Activated T-helper 1 cell treated with Interleukin-2 at 50 U/mL for 16 hours (primary cell): ENCODE measurements at regions not wholly inside any gene's neighbourhood (a gene's known extent, or its start where the extent isn't known, plus 50 kb on each side); places are given as distances from the start of the nearest gene placed in this dataset.
"Not testable (repeated sequence)": the region's sequence is repeated elsewhere in the genome, so short reads cannot be mapped to it uniquely, and the experiment has no call there.

Experiments used
- DNase-seq: peaks from one replicate; pipeline ENCODE4 v3.0.0-alpha.2; 2020; ENCODE audit warnings: low read depth

DNA sequence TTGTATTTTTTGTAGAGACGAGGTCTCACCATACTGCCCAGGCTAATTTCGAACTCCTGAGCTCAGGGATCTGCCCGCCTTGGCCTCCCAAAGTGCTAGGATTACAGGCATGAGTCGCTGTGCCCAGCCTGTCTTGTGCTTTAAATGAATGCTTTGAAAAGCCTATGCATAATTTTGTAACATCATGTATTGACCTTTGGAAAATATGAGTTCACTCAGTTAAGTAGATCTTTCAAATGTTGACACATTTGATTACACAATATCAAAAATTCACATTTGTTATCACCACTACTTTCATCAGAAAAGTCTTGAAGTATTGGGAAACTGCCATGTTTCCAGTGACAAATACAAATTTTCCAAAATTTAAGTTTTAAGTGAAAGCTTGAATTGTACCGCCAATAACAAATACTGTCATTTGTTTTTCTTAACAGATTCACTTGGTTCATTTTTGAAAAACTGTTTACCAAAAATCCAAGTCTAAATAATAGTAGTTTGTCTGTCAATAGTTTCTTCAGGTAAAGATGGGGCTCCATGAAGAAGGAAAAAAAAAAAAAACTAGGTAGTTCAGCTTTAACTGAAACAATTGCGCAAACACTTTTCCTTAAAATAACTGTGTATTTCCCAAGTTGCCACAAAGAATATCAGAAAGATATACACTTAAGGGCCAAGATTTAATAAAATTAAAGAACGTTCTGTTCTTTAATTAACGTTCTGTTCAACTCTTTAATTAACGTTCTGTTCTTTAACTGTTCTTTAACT is 233.2 kb upstream of the NR5A2 start:
- no peak for DNase-seq

DNA sequence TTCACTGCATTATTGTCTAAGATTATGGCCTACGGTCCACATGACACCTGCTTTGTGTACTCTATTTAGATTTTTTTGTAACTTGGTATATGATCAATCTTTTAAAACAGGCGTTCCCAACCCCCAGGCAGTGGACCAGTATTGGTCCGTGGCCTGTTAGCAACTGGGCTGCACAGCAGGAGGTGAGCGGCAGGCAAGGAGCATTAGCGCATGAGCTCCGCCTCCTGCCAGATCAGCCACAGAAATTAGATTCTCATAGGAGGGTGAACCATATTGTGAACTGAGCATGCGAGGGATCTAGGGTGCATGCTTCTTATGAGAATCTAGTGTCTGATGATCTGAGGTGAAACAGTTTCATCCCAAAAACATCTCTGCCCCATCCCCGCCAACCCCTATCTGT is 228.4 kb upstream of the NR5A2 start:
- no peak for DNase-seq

DNA sequence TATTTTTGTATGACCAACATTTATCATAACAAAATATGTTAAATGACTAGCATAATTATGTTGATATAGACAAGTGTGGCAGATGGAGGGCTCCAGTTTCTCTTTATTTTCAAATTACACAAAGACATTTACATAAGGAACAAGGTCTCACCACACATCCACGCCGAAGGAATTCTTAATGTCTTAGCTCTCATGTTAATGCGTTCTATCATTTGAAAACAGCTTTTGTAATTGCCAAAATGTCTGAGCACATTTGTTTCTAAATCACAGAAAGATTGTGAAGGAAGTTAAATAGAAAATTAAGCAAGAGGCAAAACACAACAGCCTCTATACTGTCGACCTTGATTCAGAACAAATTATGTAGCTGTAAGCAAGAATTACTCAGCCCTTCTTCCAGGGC is 223.0 kb upstream of the NR5A2 start:
- no peak for DNase-seq

- no peak for DNase-seq
Measured at GRCh38 chr1:199808110-199808870, 219.2 kb upstream of the NR5A2 start.

DNA sequence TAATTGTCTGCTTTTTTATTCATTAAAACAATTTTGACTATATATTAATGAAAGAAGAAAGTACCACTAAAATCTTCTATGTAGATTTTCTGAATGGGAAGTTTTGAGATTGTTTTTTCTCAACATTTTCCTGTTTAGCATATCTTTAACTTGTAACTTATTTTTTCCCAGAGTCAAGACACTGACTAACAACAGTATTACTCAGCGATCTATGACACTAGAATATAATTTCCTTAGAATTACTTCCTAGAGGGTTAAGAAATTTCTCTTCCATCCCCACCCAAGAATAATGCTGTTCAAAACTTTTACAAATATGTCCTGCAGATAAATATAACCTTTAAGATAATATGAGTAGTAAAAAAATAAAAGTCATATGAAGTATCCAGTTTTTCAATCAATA is 218.2 kb upstream of the NR5A2 start:
- no peak for DNase-seq

DNA sequence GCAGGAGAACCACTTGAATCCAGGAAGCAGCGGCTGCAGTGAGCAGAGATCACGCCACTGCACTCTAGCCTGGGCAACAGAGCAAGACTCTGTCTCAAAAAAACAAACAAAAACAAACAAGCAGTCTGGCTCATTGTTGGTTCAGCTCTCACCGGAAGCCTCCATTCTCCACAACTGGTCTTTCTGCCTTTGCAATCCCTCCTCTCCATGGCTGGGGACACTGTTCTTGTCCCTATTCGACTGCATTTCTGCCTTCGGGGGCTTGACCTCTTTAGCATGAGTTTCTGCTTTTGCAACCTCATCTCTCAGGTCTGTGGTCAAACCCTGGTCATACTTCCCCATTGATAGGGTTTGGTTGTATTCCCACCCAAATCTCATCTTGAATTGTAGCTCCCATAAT is 216.3 kb upstream of the NR5A2 start:
- DNase-seq: no peak

DNA sequence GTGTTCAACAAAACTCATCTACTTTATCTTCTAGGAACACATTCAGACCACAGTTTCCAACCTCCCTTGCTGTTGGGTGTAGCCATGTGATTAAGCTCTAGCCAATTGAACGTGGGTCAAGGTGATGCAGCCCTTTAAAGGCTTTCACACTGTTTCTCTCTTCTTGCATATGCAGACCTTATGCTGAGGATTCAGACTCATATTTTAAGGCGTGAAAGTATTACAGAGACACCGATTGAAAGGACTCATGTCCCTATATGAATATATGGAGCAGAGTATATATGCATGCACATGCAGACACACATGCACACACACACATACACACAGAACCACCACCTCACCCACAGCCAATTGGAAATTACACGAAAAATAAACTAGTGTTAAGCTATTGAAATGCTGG is 214.3 kb upstream of the NR5A2 start:
- DNase-seq: no peak

DNA sequence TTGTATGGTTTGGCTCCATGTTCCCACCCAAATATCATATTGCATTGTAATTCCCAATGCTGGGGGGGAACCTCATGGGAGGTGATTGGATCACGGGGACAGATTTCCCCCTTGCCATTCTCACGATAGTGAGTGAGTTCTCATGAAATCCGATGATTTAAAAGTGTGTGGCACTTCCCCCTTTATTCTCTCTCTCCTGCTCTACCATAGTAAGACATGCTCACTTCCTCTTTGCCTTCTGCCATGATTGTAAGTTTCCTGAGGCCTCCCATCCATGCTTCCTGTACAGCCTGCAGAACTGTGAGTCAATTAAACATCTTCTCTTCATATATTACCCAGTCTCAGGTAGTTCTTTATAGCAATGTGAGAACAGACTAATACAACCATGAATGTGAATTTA is 211.6 kb upstream of the NR5A2 start:
- no peak for DNase-seq

DNA sequence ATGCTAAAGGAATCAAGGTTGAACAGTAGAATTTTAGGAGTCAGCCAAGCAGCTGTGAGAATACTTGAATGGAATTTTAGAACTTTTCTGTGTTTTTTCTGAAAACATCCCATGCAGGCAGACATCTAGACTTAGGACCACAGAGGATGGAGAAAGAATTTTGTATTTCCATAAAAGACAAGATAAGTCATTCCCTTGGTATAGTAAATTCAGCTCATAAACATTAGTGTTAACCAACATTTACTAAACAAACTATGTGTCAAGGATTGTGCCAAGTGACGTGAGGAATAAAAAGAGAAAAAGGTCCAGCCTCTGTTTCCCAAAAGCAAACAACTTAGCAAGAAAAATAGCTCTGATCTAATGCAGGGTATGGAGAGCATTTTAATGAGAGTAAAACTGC is 210.2 kb upstream of the NR5A2 start:
- no peak for DNase-seq

DNA sequence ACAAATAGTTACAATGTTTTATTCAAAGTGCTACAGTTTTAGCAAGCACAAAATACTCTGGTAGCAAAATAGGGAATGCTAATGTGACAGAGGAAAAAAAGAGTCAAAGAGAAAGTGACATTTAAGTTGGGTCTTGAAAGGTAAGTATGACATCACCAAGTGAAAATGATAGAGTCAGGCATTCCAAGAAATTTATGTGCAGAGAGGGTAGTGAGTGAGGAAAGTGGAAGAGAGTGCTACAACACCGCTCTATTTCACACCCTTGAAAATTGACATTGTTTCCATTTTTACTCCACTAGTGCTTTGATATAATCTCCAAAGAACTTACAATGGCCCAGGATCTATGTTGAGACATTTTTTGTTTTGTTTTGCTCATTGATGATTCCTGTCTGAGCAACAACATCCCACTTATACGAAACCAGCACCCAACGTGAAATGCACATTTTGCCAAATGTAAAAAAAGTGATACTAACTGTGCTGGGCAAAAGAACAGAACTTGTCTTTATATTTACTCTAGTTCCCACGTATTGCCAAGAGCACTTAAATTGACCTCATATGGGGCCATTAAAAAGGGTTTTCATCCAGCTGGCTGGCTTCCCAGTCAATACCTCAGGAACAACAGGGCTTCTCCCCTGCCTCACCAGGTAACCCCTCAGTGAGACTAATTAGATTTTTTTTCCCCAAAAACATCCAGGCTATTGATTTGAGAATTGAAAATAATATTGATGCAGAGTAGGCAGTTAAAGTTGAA is 206.3 kb upstream of the NR5A2 start:
- DNase-seq: no peak

GRCh38 chr1:199832451-199832850 is 195.1 kb upstream of the NR5A2 start:
- DNase-seq: no peak

- DNase-seq: no peak
Measured at GRCh38 chr1:199834711-199835110, 192.8 kb upstream of the NR5A2 start.

DNA sequence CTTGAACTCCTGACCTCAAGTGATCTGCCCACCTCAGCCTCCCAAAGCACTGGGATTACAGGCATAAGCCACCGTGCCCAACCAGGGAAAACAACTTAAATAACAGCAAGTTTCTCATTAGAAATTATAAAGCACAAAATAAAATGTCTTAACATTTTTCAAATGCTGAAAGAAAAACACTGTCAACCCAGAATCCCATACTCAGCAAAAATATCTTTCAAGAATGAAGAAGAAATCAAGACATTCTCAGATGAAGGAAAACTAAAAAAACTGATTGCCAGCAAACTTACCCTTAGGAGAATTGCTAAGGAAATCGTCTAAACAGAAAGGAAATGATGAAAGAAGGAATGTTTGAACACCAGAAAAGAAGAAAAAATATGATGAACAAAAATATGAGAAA is 191.1 kb upstream of the NR5A2 start:
- DNase-seq: no peak

DNA sequence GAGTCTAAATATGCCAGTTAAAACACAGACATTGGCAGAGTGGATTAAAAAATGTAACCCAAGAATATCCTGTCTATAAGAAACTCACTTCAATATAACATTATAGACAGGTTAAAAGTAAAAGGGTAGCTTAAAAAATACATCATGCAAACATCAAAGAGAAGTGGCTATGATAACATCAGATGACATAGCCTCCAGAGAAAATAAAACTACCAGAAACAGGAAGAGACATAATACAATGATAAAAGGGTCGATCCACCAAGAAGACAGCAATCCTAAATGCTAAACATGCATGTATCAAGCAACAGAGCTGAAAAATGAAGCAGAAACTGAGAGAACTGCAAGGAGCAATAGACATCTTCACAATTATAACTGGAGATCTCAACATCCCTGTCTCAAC is 190.2 kb upstream of the NR5A2 start:
- DNase-seq: no peak

GRCh38 chr1:199839608-199840007 is 187.9 kb upstream of the NR5A2 start:
- DNase-seq: not testable (repeated sequence)

DNA sequence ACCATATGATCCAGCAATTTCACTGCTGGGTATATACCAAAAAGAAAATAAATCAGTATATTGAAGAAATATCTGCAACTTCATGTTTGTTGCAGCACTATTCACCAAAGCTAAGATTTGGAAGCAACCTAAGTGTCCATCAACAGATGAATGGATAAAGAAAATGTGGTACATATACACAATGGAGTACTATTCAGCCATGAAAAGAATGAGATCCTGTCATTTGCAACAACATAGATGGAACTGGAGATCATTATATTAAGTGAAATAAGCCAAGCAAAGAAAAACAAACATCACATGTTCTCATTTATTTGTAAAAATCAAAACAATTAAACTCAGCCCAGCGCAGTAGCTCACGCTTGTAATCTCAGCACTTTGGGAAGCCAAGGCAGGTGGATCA is 184.4 kb upstream of the NR5A2 start:
- not testable (repeated sequence) for DNase-seq

- DNase-seq: no peak
Measured at GRCh38 chr1:199843861-199844260, 183.6 kb upstream of the NR5A2 start.

DNA sequence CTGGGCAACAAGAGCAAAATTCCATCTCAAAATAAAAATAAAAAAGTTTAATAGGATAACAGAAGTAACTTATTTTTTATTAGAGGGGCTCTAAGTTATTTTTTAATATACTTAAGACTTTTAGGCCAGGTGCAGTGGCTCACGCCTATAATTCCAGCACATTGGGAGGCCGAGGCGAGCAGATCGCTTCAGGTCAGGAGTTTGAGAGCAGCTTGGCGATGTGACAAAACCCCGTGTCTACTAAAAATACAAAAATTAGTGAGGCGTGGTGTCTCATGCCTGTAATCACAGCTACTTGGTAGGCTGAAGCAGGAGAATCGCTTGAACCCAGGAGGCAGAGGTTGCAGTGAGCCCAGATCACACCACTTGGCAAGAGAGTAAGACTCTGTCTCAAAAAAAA is 180.5 kb upstream of the NR5A2 start:
- DNase-seq: no peak

- no peak for DNase-seq
Measured at GRCh38 chr1:199851439-199852140, 175.9 kb upstream of the NR5A2 start.

GRCh38 chr1:199854686-199855321 is 172.7 kb upstream of the NR5A2 start:
- DNase-seq: no peak

GRCh38 chr1:199855580-199855979 is 171.9 kb upstream of the NR5A2 start:
- no peak for DNase-seq

DNA sequence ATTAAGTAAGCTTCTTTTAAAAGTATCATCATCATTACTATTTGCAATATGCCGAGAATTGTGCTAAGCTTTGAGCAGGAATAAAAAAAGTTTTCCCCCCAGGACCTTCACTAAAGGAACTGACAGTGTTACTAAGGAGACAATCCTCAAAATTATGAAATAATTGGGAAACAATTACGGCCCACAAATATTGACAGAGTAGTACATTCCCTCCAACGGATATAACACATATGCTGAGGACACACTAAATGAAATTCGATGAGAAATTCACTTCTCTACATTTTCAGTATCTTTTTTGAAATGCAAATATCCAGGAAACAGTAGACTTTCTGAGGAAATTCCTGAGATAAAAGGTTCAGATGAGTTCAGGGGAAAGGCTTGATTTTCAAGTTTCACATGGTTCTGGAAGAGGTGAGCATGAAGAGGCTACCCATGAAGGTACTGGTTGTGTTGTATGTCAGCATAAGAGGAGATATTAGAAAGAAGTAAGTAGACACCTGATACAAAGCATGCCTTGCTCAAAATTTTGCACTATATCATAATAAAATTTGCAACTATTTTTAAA is 171.2 kb upstream of the NR5A2 start:
- DNase-seq: no peak
